Mucosa of gallbladder (tissue), 1 donor: ENCODE measurements at regions not wholly inside any gene's neighbourhood (a gene's known extent, or its start where the extent isn't known, plus 50 kb on each side); places are given as distances from the start of the nearest gene placed in this dataset.
"Not testable (repeated sequence)": the region's sequence is repeated elsewhere in the genome, so short reads cannot be mapped to it uniquely, and the experiment has no call there.

Source experiments
- DNase-seq: peaks from one replicate; pipeline ENCODE4 v3.0.0-alpha.2; 2020; ENCODE audit warnings: low spot score
- donor health status: DM: no; HTN: no; CAD: no.

- DNase-seq: not testable (repeated sequence)
These were observed 49.8 kb upstream of the ITGB1 start for GRCh38 chr10:33007731-33008381.
